Calu3 (cell line): ENCODE measurements at regions not wholly inside any gene's neighbourhood (a gene's known extent, or its start where the extent isn't known, plus 50 kb on each side); places are given as distances from the start of the nearest gene placed in this dataset.

ENCODE experiments used
- BruUV-seq: library from RNA; stranded (reverse); fragments of 400-500 nt; replicated peaks from 2 replicates; lab custom pipeline; 2021; lab: Mats Ljungman, UMichigan
- CTCF ChIA-PET: fragments of 300-600 bp; sonication (Branson Sonifier 250); formaldehyde crosslinking; loops from one replicate; lab custom pipeline; 2022; ENCODE audit warnings: antibody characterized with exemption; lab: Charles Lee
- DNase-seq: peaks from one replicate; pipeline ENCODE4 v3.0.0; 2022
- H3K27ac Mint-ChIP-seq: one replicate; pipeline ENCODE4 v1.8.0; 2022; ENCODE audit warnings: mixed read lengths; ENCODE audit not compliant: unreplicated experiment
- H3K27me3 Mint-ChIP-seq: one replicate; pipeline ENCODE4 v1.8.0; 2022; ENCODE audit warnings: mixed read lengths; ENCODE audit not compliant: unreplicated experiment
- H3K36me3 Mint-ChIP-seq: one replicate; pipeline ENCODE4 v1.8.0; 2022; ENCODE audit warnings: mild to moderate bottlenecking, moderate library complexity, mixed read lengths; ENCODE audit not compliant: insufficient read depth, unreplicated experiment
- H3K4me1 Mint-ChIP-seq: one replicate; pipeline ENCODE4 v1.8.0; 2022; ENCODE audit warnings: mild to moderate bottlenecking, low read depth, mixed read lengths; ENCODE audit not compliant: unreplicated experiment
- H3K4me3 Mint-ChIP-seq: one replicate; pipeline ENCODE4 v1.8.0; 2022; ENCODE audit warnings: mild to moderate bottlenecking, low read depth, moderate library complexity, mixed read lengths; ENCODE audit not compliant: unreplicated experiment
- H3K9me3 Mint-ChIP-seq: one replicate; pipeline ENCODE4 v1.8.0; 2022; ENCODE audit warnings: low read depth, mixed read lengths; ENCODE audit not compliant: unreplicated experiment
- intact Hi-C: fragments of 100-400 bp; cut with micrococcal nuclease; formaldehyde crosslinking; loops from one replicate; pipeline ENCODE4 v1.10.0; 2022; ENCODE audit not compliant: unreplicated experiment
- TF ChIP-seq, protein P1 (sequence below): fragments of 200-600 bp; IDR thresholded peaks from one replicate; pipeline ENCODE4 v1.8.0; 2022; ENCODE audit warnings: antibody characterized with exemption; ENCODE audit not compliant: unreplicated experiment

DNA sequence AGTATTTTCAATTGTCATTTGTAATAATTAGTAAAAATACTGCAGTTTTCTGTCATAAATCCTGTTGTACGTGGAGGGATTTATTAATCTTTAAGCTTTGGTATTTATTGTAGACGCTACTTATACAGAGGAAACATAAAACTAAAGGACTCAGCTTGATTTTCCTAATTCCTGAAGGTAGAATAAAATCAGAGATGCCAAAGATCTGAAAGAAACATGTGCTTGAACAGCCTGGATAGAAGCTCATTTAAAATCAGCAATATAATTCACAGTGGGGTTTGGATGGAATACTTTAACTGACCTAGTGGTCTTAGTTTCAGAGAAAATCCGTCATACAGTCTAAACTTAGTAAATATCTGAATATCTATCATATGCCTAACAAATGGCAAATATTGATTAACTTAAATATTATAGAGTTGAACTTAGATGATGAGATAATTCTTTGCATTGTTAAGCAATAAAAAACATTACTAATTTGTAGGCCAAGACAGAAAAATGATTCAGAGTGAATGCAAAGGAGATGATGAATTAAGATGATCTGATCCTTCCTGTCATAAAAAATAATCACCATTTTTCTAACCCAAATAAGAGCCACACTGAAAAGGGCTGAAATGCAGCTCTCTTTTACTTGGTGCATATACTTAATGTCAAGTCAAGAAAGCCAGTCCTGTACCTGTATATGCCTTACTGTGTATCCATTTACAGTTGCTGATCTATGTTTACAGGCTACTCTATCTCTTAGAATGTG lies 397.1 kb upstream of the DCN start:
- Mint-ChIP-seq H3K27ac (no peak overlapping the region), H3K36me3 (no peaks in the 10 kb centered on the region), H3K4me1 (no peaks in the 10 kb centered on the region), H3K4me3 (no peak overlapping the region), H3K9me3 (no peaks in the 10 kb centered on the region), H3K27me3 (no peaks in the 10 kb centered on the region)
- DNase-seq: no peak
- CTCF ChIA-PET: interaction anchor here (0.6 kb wide), 1 partner anchor 95 kb away, joined by 3 read pairs; no protein-coding TSS in a partner anchor
- no TSS peak for BruUV-seq
- TF ChIP-seq, protein P1, sequence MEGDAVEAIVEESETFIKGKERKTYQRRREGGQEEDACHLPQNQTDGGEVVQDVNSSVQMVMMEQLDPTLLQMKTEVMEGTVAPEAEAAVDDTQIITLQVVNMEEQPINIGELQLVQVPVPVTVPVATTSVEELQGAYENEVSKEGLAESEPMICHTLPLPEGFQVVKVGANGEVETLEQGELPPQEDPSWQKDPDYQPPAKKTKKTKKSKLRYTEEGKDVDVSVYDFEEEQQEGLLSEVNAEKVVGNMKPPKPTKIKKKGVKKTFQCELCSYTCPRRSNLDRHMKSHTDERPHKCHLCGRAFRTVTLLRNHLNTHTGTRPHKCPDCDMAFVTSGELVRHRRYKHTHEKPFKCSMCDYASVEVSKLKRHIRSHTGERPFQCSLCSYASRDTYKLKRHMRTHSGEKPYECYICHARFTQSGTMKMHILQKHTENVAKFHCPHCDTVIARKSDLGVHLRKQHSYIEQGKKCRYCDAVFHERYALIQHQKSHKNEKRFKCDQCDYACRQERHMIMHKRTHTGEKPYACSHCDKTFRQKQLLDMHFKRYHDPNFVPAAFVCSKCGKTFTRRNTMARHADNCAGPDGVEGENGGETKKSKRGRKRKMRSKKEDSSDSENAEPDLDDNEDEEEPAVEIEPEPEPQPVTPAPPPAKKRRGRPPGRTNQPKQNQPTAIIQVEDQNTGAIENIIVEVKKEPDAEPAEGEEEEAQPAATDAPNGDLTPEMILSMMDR: no peak
- intact Hi-C loops: loop anchor here (2.0 to 10.0 kb wide), 6 partner anchors 167 to 1075 kb away; no protein-coding TSS in a partner anchor

DNA sequence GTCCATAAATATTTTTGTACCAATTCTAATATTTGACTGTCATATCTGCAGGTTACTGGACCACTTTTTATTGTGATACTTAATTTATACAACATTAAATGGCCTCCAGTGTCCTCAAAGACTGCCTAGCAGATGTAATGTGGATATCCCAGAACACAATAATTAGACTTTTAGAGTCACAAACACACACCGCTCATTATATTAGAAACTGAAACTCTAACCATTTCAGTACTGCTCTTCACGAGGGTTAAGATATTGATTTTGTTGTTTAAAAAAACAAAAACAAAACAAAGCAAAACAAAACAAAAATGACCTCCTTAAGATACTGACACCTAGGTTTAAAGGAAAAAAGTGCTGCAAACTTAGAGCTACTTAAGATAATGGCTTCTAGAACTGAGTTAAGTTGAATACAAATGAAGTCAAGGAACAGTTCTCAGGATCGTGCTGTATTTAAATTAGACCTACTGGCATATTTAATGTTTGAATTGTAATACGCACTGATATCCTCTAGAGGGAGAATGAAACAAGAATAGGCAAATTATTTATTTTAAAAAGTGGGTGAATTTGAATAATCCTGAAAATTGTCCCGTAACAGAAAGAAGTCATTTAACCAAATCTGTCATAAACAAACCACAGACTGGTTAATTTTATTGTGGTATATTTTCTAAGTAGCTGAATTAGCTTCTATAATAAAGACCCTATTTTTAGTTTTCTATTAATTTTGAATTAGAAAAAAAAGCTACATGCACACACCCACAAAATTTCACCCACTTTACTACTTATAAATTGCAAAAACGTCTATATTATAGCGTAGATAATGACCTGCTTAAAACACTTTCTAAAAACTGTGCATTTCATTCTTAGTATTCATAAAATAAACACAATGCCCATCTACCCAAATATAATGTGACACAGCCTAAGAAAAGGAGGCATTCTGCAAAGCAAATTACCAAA lies 395.2 kb upstream of the DCN start:
- Mint-ChIP-seq H3K4me3 (peak overlapping the region; percentile 54), H3K27ac (peak overlapping the region; percentile 50), H3K27me3 (no peaks in the 10 kb centered on the region), H3K36me3 (no peaks in the 10 kb centered on the region), H3K9me3 (no peaks in the 10 kb centered on the region), H3K4me1 (no peaks in the 10 kb centered on the region)
- intact Hi-C loops: loop anchor here (2.0 to 10.0 kb wide), 5 partner anchors 166 to 1077 kb away; no protein-coding TSS in a partner anchor
- CTCF ChIA-PET: no interaction called here
- DNase-seq: no peak
- BruUV-seq: no TSS peak
- TF ChIP-seq, protein P1: peak; percentile 43

DNA sequence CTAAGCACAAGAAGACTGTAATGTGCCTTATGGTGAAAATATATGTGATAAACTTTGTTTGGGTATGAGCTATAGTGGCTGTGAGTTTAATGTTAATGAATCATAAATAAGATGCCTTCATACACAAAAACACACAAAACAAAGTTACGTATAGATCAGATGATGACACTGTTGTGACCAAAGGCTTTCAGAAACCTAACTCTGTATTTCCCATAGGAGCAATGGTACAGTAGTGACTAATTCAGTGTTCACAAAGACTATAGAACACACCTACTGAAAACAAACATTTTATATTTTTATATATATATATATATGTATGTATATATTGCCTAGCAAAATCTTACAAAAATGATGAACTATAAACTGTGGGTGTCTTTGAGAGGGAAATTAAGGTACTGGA lies 393.8 kb upstream of the DCN start:
- H3K36me3 Mint-ChIP-seq: no peaks in the 10 kb centered on the region
- no peak for DNase-seq
- CTCF ChIA-PET: no interaction called here
- no TSS peak for BruUV-seq
- H3K27ac Mint-ChIP-seq: no peak overlapping the region
- intact Hi-C loops: loop anchor here (5.0 to 10.0 kb wide), 4 partner anchors 164 to 1078 kb away; no protein-coding TSS in a partner anchor
- no peaks in the 10 kb centered on the region for H3K4me1 Mint-ChIP-seq
- TF ChIP-seq, protein P1: no peak
- H3K4me3 Mint-ChIP-seq: no peak overlapping the region
- H3K27me3 Mint-ChIP-seq: no peaks in the 10 kb centered on the region
- H3K9me3 Mint-ChIP-seq: no peaks in the 10 kb centered on the region

DNA sequence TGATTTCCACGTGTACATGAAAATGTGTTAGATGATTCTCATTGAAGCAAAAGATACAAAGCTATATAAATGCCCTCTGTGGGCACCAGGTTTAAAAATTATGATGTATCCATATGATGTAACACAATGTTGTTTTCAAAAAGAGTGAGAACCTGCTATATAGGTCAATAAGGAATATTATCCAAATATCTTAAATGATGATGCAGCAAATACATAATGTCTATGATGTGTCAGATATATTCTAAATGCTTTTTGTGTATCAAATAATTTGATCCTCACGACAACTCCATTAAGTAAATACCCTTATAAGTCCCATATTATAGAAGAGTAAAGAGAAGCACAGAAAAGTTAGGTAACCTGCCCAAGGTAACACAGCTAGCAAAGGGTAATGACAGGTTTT lies 393.0 kb upstream of the DCN start:
- no peak for DNase-seq
- intact Hi-C loops: loop anchor here (5.0 to 10.0 kb wide), 4 partner anchors 163 to 1079 kb away; no protein-coding TSS in a partner anchor
- no TSS peak for BruUV-seq
- no peaks in the 10 kb centered on the region for H3K27me3 Mint-ChIP-seq
- TF ChIP-seq, protein P1: no peak
- no peaks in the 10 kb centered on the region for H3K9me3 Mint-ChIP-seq
- H3K36me3 Mint-ChIP-seq: no peaks in the 10 kb centered on the region
- H3K4me1 Mint-ChIP-seq: no peaks in the 10 kb centered on the region
- H3K27ac Mint-ChIP-seq: no peak overlapping the region
- H3K4me3 Mint-ChIP-seq: no peak overlapping the region
- CTCF ChIA-PET: interaction anchor here (0.6 kb wide), 1 partner anchor 620 kb away, joined by 3 read pairs; no protein-coding TSS in a partner anchor
